Stimulated activated effector memory CD8-positive, alpha-beta T cell treated with anti-CD3 and anti-CD28 coated beads, Interleukin-12 subunit alpha, Interleukin-12 subunit beta, amount 100 ng/mL, for 72 hours (primary cell): ENCODE measurements at regions not wholly inside any gene's neighbourhood (a gene's known extent, or its start where the extent isn't known, plus 50 kb on each side); places are given as distances from the start of the nearest gene placed in this dataset.

Experiments used
- ATAC-seq: fragments of 150-1000 bp; cut with Tn5 transposase; 2 replicates; pipeline ENCODE4 v1.10.0; 2021
- DNase-seq, 2 donors: peaks; one replicate each; pipeline ENCODE4 v3.0.0; 2021 to 2022; ENCODE audit warnings: low spot score in 2 of 2
- H3K27ac Mint-ChIP-seq: one replicate; pipeline ENCODE4 v1.8.0; 2022; ENCODE audit warnings: mild to moderate bottlenecking, mixed read lengths
- H3K36me3 Mint-ChIP-seq: one replicate; pipeline ENCODE4 v1.8.0; 2022; ENCODE audit warnings: mild to moderate bottlenecking, mixed read lengths
- H3K4me1 Mint-ChIP-seq: one replicate; pipeline ENCODE4 v1.8.0; 2022; ENCODE audit warnings: mixed read lengths
- H3K4me3 Mint-ChIP-seq: one replicate; pipeline ENCODE4 v1.8.0; 2022; ENCODE audit warnings: mild to moderate bottlenecking, mixed read lengths
- H3K9me3 Mint-ChIP-seq: one replicate; pipeline ENCODE4 v1.8.0; 2022; ENCODE audit warnings: mixed read lengths

GRCh38 chr16:22728167-22728836, 85.7 kb upstream of the HS3ST2 start:
- Mint-ChIP-seq H3K36me3 (no peaks in the 10 kb centered on the region), H3K9me3 (no peaks in the 10 kb centered on the region), H3K4me1 (no peaks in the 10 kb centered on the region), H3K27ac (no peak overlapping the region), H3K4me3 (no peak overlapping the region)
- ATAC-seq (no peak), DNase-seq (no peak)

- H3K9me3 Mint-ChIP-seq = no peaks in the 10 kb centered on the region
- no peaks in the 10 kb centered on the region for H3K36me3 Mint-ChIP-seq
- no peak overlapping the region for H3K4me3 Mint-ChIP-seq
- no peak overlapping the region for H3K27ac Mint-ChIP-seq
- no peaks in the 10 kb centered on the region for H3K4me1 Mint-ChIP-seq
- DNase-seq (no peak), ATAC-seq (no peak)
Measured at GRCh38 chr16:22732400-22732799, 81.6 kb upstream of the HS3ST2 start.

GRCh38 chr16:22732959-22733358, 81.0 kb upstream of the HS3ST2 start:
- ATAC-seq = no peak
- H3K36me3 Mint-ChIP-seq = no peaks in the 10 kb centered on the region

GRCh38 chr16:22734368-22734767, 79.6 kb upstream of the HS3ST2 start:
- H3K4me3 Mint-ChIP-seq = no peak overlapping the region
- H3K36me3 Mint-ChIP-seq = no peaks in the 10 kb centered on the region
- no peak for ATAC-seq
- no peaks in the 10 kb centered on the region for H3K9me3 Mint-ChIP-seq
- H3K27ac Mint-ChIP-seq = no peak overlapping the region
- no peak for DNase-seq
- no peaks in the 10 kb centered on the region for H3K4me1 Mint-ChIP-seq

More at GRCh38 chr16:22732959-22733358, 81.0 kb upstream of the HS3ST2 start:
- no peak for DNase-seq
- Mint-ChIP-seq H3K4me1 (no peaks in the 10 kb centered on the region), H3K27ac (no peak overlapping the region), H3K9me3 (no peaks in the 10 kb centered on the region), H3K4me3 (no peak overlapping the region)

- DNase-seq (no peak), ATAC-seq (no peak)
- Mint-ChIP-seq H3K36me3 (no peaks in the 10 kb centered on the region), H3K4me3 (no peak overlapping the region), H3K4me1 (no peaks in the 10 kb centered on the region), H3K27ac (no peak overlapping the region), H3K9me3 (no peaks in the 10 kb centered on the region)
Measured at GRCh38 chr16:22736791-22737190, 77.2 kb upstream of the HS3ST2 start.

GRCh38 chr16:22739077-22739476, 74.9 kb upstream of the HS3ST2 start:
- Mint-ChIP-seq H3K9me3 (peaks cover 2% of the 10 kb centered on the region), H3K4me3 (no peak overlapping the region), H3K4me1 (no peaks in the 10 kb centered on the region), H3K27ac (no peak overlapping the region), H3K36me3 (no peaks in the 10 kb centered on the region)
- ATAC-seq (no peak), DNase-seq (no peak)

GRCh38 chr16:22743401-22743800, 70.6 kb upstream of the HS3ST2 start:
- Mint-ChIP-seq H3K4me3 (no peak overlapping the region), H3K36me3 (no peaks in the 10 kb centered on the region), H3K9me3 (peaks cover 4% of the 10 kb centered on the region), H3K4me1 (no peaks in the 10 kb centered on the region), H3K27ac (no peak overlapping the region)
- ATAC-seq (no peak), DNase-seq (no peak)

- no peak for DNase-seq
- no peaks in the 10 kb centered on the region for H3K36me3 Mint-ChIP-seq
- ATAC-seq = no peak
Measured at GRCh38 chr16:22751104-22751667, 62.8 kb upstream of the HS3ST2 start.

GRCh38 chr16:22751685-22752084, 62.3 kb upstream of the HS3ST2 start:
- H3K9me3 Mint-ChIP-seq = no peaks in the 10 kb centered on the region
- DNase-seq = no peak
- no peaks in the 10 kb centered on the region for H3K4me1 Mint-ChIP-seq
- ATAC-seq = no peak
- H3K36me3 Mint-ChIP-seq = no peaks in the 10 kb centered on the region
- H3K4me3 Mint-ChIP-seq = no peak overlapping the region
- no peak overlapping the region for H3K27ac Mint-ChIP-seq

More at GRCh38 chr16:22751104-22751667, 62.8 kb upstream of the HS3ST2 start:
- Mint-ChIP-seq H3K4me1 (no peaks in the 10 kb centered on the region), H3K9me3 (no peaks in the 10 kb centered on the region), H3K4me3 (no peak overlapping the region), H3K27ac (no peak overlapping the region)

- Mint-ChIP-seq H3K4me1 (no peaks in the 10 kb centered on the region), H3K9me3 (peaks cover 3% of the 10 kb centered on the region), H3K27ac (no peak overlapping the region), H3K4me3 (no peak overlapping the region), H3K36me3 (no peaks in the 10 kb centered on the region)
- DNase-seq (no peak), ATAC-seq (no peak)
Measured at GRCh38 chr16:22753451-22753850, 60.5 kb upstream of the HS3ST2 start.

GRCh38 chr16:22754577-22754976, 59.4 kb upstream of the HS3ST2 start:
- Mint-ChIP-seq H3K9me3 (peaks cover 3% of the 10 kb centered on the region), H3K36me3 (no peaks in the 10 kb centered on the region), H3K27ac (no peak overlapping the region), H3K4me1 (no peaks in the 10 kb centered on the region), H3K4me3 (no peak overlapping the region)
- no peak for ATAC-seq
- no peak for DNase-seq

GRCh38 chr16:22757202-22757601, 56.8 kb upstream of the HS3ST2 start:
- Mint-ChIP-seq H3K4me3 (no peak overlapping the region), H3K4me1 (no peaks in the 10 kb centered on the region), H3K9me3 (peaks cover 3% of the 10 kb centered on the region), H3K27ac (no peak overlapping the region), H3K36me3 (no peaks in the 10 kb centered on the region)
- ATAC-seq (no peak), DNase-seq (no peak)

- Mint-ChIP-seq H3K9me3 (peaks cover 3% of the 10 kb centered on the region), H3K27ac (no peak overlapping the region), H3K4me3 (no peak overlapping the region), H3K36me3 (no peaks in the 10 kb centered on the region), H3K4me1 (no peaks in the 10 kb centered on the region)
- DNase-seq (no peak), ATAC-seq (no peak)
Measured at GRCh38 chr16:22762486-22762885, 51.5 kb upstream of the HS3ST2 start.

- no peaks in the 10 kb centered on the region for H3K4me1 Mint-ChIP-seq
- no peaks in the 10 kb centered on the region for H3K36me3 Mint-ChIP-seq
- no peak overlapping the region for H3K27ac Mint-ChIP-seq
- no peak for DNase-seq
- no peaks in the 10 kb centered on the region for H3K9me3 Mint-ChIP-seq
- no peak for ATAC-seq
- no peak overlapping the region for H3K4me3 Mint-ChIP-seq
Measured at GRCh38 chr16:22763437-22764080, 50.4 kb upstream of the HS3ST2 start.
